ENCODE measurements at regions not wholly inside any gene's neighbourhood (a gene's known extent, or its start where the extent isn't known, plus 50 kb on each side); places are given as distances from the start of the nearest gene placed in this dataset.

- Histone ChIP-seq H3K9me3 (peaks cover 0 to 3% (median 0%) of the 10 kb centered on the region in 8 donors), H3K4me3 (no peak overlapping the region), H3K27ac (no peak overlapping the region), H3K4me1 (no peaks in the 10 kb centered on the region), H3K27me3 (replicated peaks in 1 of 7) (no peaks in the 10 kb centered on the region), H3K36me3 (no peaks in the 10 kb centered on the region)
- no peak for TF ChIP-seq POLR2A (IDR thresholded peaks at IDR 0.05)
- no peak for TF ChIP-seq POLR2AphosphoS5 (IDR thresholded peaks at IDR 0.05)
- TF ChIP-seq CTCF (IDR thresholded peaks at IDR 0.05 in 8 of 11, conservative IDR thresholded peaks at IDR 0.05 in 3 of 11) = no peak
- 57 to 72% (median 67%) methylated on average over 5 of the region's 5 CpGs for WGBS, 5 donors
- no peak for DNase-seq
- intact Hi-C loops (cut with DNase I; ENCODE audit: low total_unique reads) = no loop called here
These were observed 736.8 kb upstream of the NCAM2 start for GRCh38 chr21:20261364-20261763.

GRCh38 chr21:20265707-20266440 lies 732.3 kb upstream of the NCAM2 start:
- no peaks in the 10 kb centered on the region for H3K4me1 ChIP-seq
- peaks cover 0 to 3% (median 0%) of the 10 kb centered on the region in 8 donors for H3K9me3 ChIP-seq
- no peak for TF ChIP-seq CTCF (IDR thresholded peaks at IDR 0.05 in 8 of 11, conservative IDR thresholded peaks at IDR 0.05 in 3 of 11)
- TF ChIP-seq POLR2A (IDR thresholded peaks at IDR 0.05) = no peak
- TF ChIP-seq POLR2AphosphoS5 (IDR thresholded peaks at IDR 0.05) = no peak
- H3K27me3 ChIP-seq (replicated peaks in 1 of 7) = no peaks in the 10 kb centered on the region
- H3K27ac ChIP-seq = no peak overlapping the region
- H3K4me3 ChIP-seq = no peak overlapping the region
- intact Hi-C loops (cut with DNase I; ENCODE audit: low total_unique reads) = no loop called here
- no peak for DNase-seq
- WGBS, 5 donors = 85 to 95% (median 91%) methylated on average over 5 of the region's 5 CpGs
- H3K36me3 ChIP-seq = no peaks in the 10 kb centered on the region

GRCh38 chr21:20266441-20266710 lies 731.8 kb upstream of the NCAM2 start:
- no peak for DNase-seq
- Histone ChIP-seq H3K9me3 (peaks cover 0 to 3% (median 0%) of the 10 kb centered on the region in 8 donors), H3K4me1 (no peaks in the 10 kb centered on the region), H3K27ac (no peak overlapping the region), H3K36me3 (no peaks in the 10 kb centered on the region), H3K4me3 (no peak overlapping the region), H3K27me3 (replicated peaks in 1 of 7) (no peaks in the 10 kb centered on the region)
- WGBS, 5 donors = 84 to 98% (median 89%) methylated on average over 2 of the region's 2 CpGs
- TF ChIP-seq CTCF (IDR thresholded peaks at IDR 0.05 in 8 of 11, conservative IDR thresholded peaks at IDR 0.05 in 3 of 11) (no peak), POLR2AphosphoS5 (IDR thresholded peaks at IDR 0.05) (no peak), POLR2A (IDR thresholded peaks at IDR 0.05) (no peak)
- intact Hi-C loops (cut with DNase I; ENCODE audit: low total_unique reads) = no loop called here

- 79 to 87% (median 80%) methylated on average over 11 of the region's 11 CpGs for WGBS, 5 donors
- intact Hi-C loops (cut with DNase I; ENCODE audit: low total_unique reads) = no loop called here
- H3K27me3 ChIP-seq (replicated peaks in 1 of 7) = no peaks in the 10 kb centered on the region
- peaks cover 0 to 8% (median 0%) of the 10 kb centered on the region in 8 donors for H3K9me3 ChIP-seq
- H3K4me3 ChIP-seq = no peak overlapping the region
- H3K27ac ChIP-seq = no peak overlapping the region
- DNase-seq = no peak
- no peak for TF ChIP-seq POLR2AphosphoS5 (IDR thresholded peaks at IDR 0.05)
- TF ChIP-seq POLR2A (IDR thresholded peaks at IDR 0.05) = no peak
- TF ChIP-seq CTCF (IDR thresholded peaks at IDR 0.05 in 8 of 11, conservative IDR thresholded peaks at IDR 0.05 in 3 of 11) = no peak
- H3K4me1 ChIP-seq = no peaks in the 10 kb centered on the region
- no peaks in the 10 kb centered on the region for H3K36me3 ChIP-seq
These were observed 727.7 kb upstream of the NCAM2 start for GRCh38 chr21:20270365-20271055.
